HG03460 (cell line): ENCODE measurements at regions not wholly inside any gene's neighbourhood (a gene's known extent, or its start where the extent isn't known, plus 50 kb on each side); places are given as distances from the start of the nearest gene placed in this dataset.
A peak's percentile ranks its signal among the peaks of the same experiment; 100 is the strongest.

Experiments
- ATAC-seq: cut with Tn5 transposase; IDR thresholded peaks from one replicate; pipeline ENCODE4 v1.9.1; 2021; ENCODE audit not compliant: unreplicated experiment

- no peak for ATAC-seq
These were observed 53.1 kb downstream of the CH25H start for GRCh38 chr10:89153971-89154370.

- ATAC-seq = no peak
These were observed 54.0 kb downstream of the CH25H start for GRCh38 chr10:89153116-89153515.

- ATAC-seq = no peak
These were observed 55.3 kb downstream of the CH25H start for GRCh38 chr10:89151857-89152256.

- ATAC-seq = no peak
These were observed 59.1 kb downstream of the CH25H start for GRCh38 chr10:89148061-89148460.

GRCh38 chr10:89147256-89147655 is 59.9 kb downstream of the CH25H start:
- no peak for ATAC-seq

- no peak for ATAC-seq
These were observed 62.3 kb downstream of the CH25H start for GRCh38 chr10:89144836-89145235.

- no peak for ATAC-seq
These were observed 64.5 kb downstream of the CH25H start for GRCh38 chr10:89142590-89142989.

- no peak for ATAC-seq
These were observed 68.2 kb downstream of the CH25H start for GRCh38 chr10:89138755-89139490.

- ATAC-seq = peak; percentile 80
These were observed 72.2 kb downstream of the CH25H start for GRCh38 chr10:89134963-89135362.

- no peak for ATAC-seq
These were observed 77.2 kb downstream of the CH25H start for GRCh38 chr10:89129911-89130310.

GRCh38 chr10:89122433-89123051 is 84.6 kb downstream of the CH25H start:
- no peak for ATAC-seq

- ATAC-seq = no peak
These were observed 85.4 kb downstream of the CH25H start for GRCh38 chr10:89121764-89122020.

GRCh38 chr10:89120931-89121763 is 86.0 kb downstream of the CH25H start:
- ATAC-seq = no peak

GRCh38 chr10:89119651-89120050 is 87.5 kb downstream of the CH25H start:
- ATAC-seq = no peak

- no peak for ATAC-seq
These were observed 89.0 kb downstream of the CH25H start for GRCh38 chr10:89118091-89118490.

GRCh38 chr10:89115876-89116627 is 91.1 kb downstream of the CH25H start:
- no peak for ATAC-seq

- no peak for ATAC-seq
These were observed 92.1 kb downstream of the CH25H start for GRCh38 chr10:89114846-89115625.

- ATAC-seq = no peak
These were observed 104.4 kb downstream of the CH25H start for GRCh38 chr10:89102735-89103134.

- no peak for ATAC-seq
These were observed 105.2 kb downstream of the CH25H start for GRCh38 chr10:89101943-89102342.

GRCh38 chr10:89100680-89101079 is 106.4 kb downstream of the CH25H start:
- ATAC-seq = no peak

- no peak for ATAC-seq
These were observed 106.6 kb downstream of the FAS start for GRCh38 chr10:89097226-89097625.
